Esophagus muscularis mucosa (tissue), 3 donors: ENCODE measurements at regions not wholly inside any gene's neighbourhood (a gene's known extent, or its start where the extent isn't known, plus 50 kb on each side); places are given as distances from the start of the nearest gene placed in this dataset.

Experiments
- CTCF ChIP-seq, 3 experiments: fragments of 200-600 bp in 2 of 3; fragments of 450-650 bp in 1 of 3; sonication (generic) in 2 of 3; IDR thresholded peaks; one replicate each; pipeline ENCODE4 v1.5.1; 2017 to 2019; ENCODE audit warnings: antibody characterized with exemption in 3 of 3, mild to moderate bottlenecking in 2 of 3, moderate library complexity in 1 of 3
- POLR2AphosphoS5 ChIP-seq, 2 donors: sonication (generic); formaldehyde crosslinking; IDR thresholded peaks; one replicate each; pipeline ENCODE4 v1.6.1; 2017; ENCODE audit warnings: antibody characterized with exemption in 2 of 2

DNA sequence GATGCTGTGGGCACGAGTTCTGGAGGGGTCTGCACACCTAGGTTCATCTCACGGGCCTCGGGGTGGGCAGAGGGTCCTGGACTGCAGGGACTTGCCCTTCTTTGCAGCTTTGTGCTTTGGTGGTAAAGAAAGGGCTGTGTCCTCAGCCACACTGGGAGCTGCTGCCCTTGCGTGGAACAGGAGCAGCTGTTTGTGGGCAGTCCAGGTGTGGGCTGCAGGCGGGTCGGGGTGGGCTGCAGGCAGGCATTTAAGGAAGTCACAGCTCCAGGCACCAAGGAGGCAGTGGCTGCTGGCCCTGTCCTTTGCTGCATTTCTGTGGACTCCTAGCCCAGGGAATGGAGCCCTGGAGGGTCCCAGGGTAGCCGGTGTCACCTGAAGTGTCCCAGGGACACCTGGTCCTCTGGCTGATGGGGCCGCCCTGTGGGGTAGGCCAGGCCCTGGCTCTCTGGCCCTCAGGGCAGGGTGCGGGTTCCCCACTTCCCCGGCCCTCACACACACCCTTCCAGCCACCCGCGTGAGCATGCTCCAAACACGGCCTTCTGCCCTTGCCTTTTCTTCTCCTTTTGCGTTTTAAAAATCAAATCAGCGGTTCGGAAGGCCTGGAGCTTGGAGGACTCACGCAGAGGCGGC lies 1240.3 kb downstream of the BRD1 start:
- no peak for TF ChIP-seq POLR2AphosphoS5 (IDR thresholded peaks at IDR 0.05)
- TF ChIP-seq CTCF (IDR thresholded peaks at IDR 0.05): no peak
